T-helper 2 cell treated with Interferon-gamma antibody and Interleukin-4, amounts not matched to agents 100 ng/mL and 5 ng/mL, for 36 hours (primary cell): ENCODE measurements at regions not wholly inside any gene's neighbourhood (a gene's known extent, or its start where the extent isn't known, plus 50 kb on each side); places are given as distances from the start of the nearest gene placed in this dataset.

Experiments used
- intact Hi-C: fragments of 100-400 bp; cut with micrococcal nuclease; formaldehyde crosslinking; loops from one replicate; pipeline ENCODE4 v1.15.1; 2023

GRCh38 chr12:111197376-111197944, 171.4 kb downstream of the PHETA1 start:
- intact Hi-C loops: no loop called here

GRCh38 chr12:111196532-111196931, 172.4 kb downstream of the PHETA1 start:
- intact Hi-C loops: no loop called here

- intact Hi-C loops: no loop called here
Measured at GRCh38 chr12:111195316-111195715, 173.6 kb downstream of the PHETA1 start.

GRCh38 chr12:111194703-111195051, 174.2 kb downstream of the PHETA1 start:
- intact Hi-C loops: no loop called here

- intact Hi-C loops: no loop called here
Measured at GRCh38 chr12:111193977-111194702, 174.8 kb downstream of the PHETA1 start.

GRCh38 chr12:111193496-111193895, 175.4 kb downstream of the PHETA1 start:
- intact Hi-C loops: no loop called here

- intact Hi-C loops: no loop called here
Measured at GRCh38 chr12:111193067-111193466, 175.8 kb downstream of the PHETA1 start.

GRCh38 chr12:111192647-111193046, 176.2 kb downstream of the PHETA1 start:
- intact Hi-C loops: no loop called here

GRCh38 chr12:111190741-111191526, 178.0 kb downstream of the PHETA1 start:
- intact Hi-C loops: no loop called here

GRCh38 chr12:111189792-111190191, 179.1 kb downstream of the PHETA1 start:
- intact Hi-C loops: no loop called here

GRCh38 chr12:111188436-111188835, 180.5 kb downstream of the PHETA1 start:
- intact Hi-C loops: no loop called here

- intact Hi-C loops: no loop called here
Measured at GRCh38 chr12:111186347-111186746, 182.5 kb downstream of the PHETA1 start.

- intact Hi-C loops: no loop called here
Measured at GRCh38 chr12:111185889-111186227, 183.0 kb downstream of the PHETA1 start.

GRCh38 chr12:111185206-111185888, 183.5 kb downstream of the PHETA1 start:
- intact Hi-C loops: no loop called here

GRCh38 chr12:111184161-111184560, 184.7 kb downstream of the PHETA1 start:
- intact Hi-C loops: no loop called here

GRCh38 chr12:111183094-111183493, 185.8 kb downstream of the PHETA1 start:
- intact Hi-C loops: no loop called here

- intact Hi-C loops: no loop called here
Measured at GRCh38 chr12:111182382-111182781, 186.5 kb downstream of the PHETA1 start.

- intact Hi-C loops: no loop called here
Measured at GRCh38 chr12:111181143-111181726, 187.7 kb downstream of the PHETA1 start.

GRCh38 chr12:111180426-111181142, 188.3 kb downstream of the PHETA1 start:
- intact Hi-C loops: no loop called here

GRCh38 chr12:111178181-111179081, 190.5 kb downstream of the PHETA1 start:
- intact Hi-C loops: loop anchor here (10.0 kb wide), 2 partner anchors 136 to 154 kb away; no protein-coding TSS in a partner anchor
